ENCODE measurements at regions not wholly inside any gene's neighbourhood (a gene's known extent, or its start where the extent isn't known, plus 50 kb on each side); places are given as distances from the start of the nearest gene placed in this dataset.

- TF ChIP-seq CTCF (conservative IDR thresholded peaks at IDR 0.05 in 1 of 2, IDR thresholded peaks at IDR 0.05 in 1 of 2; ENCODE audit: extremely low read depth in 1 of 2, insufficient read depth in 1 of 2, low read depth in 1 of 2, low read length in 2 of 2) (no peak), EZH2 (IDR thresholded peaks at IDR 0.05; ENCODE audit: borderline replicate concordance, low read length) (no peak)
These were observed 375.4 kb upstream of the RSPO3 start for GRCh38 chr6:126743076-126743475.

Data from mammary epithelial cell (primary cell).